Eye (tissue), 1 donor: ENCODE measurements at regions not wholly inside any gene's neighbourhood (a gene's known extent, or its start where the extent isn't known, plus 50 kb on each side); places are given as distances from the start of the nearest gene placed in this dataset.

Experiments used
- DNase-seq: peaks from one replicate; pipeline ENCODE4 v3.0.0-alpha.2; 2015

DNA sequence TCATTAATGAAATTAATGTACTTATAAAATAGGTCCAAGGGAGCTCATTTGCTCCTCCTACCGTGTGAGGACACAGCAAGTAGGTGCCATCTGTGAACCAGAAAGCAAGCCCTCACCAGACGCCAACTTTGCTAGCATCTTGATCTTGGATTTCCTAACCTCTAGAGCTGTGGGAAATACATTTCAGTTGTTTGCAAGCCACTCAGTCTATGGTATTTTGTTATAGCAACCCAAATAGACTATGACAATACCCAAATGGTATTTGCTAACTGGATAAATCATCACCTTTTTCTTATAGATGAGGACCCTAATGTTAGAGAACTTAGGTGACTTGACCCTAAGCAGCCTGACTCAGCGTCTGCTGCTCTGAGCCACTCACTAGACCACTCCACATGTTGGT, 379.6 kb downstream of the HRH4 start:
- no peak for DNase-seq

DNA sequence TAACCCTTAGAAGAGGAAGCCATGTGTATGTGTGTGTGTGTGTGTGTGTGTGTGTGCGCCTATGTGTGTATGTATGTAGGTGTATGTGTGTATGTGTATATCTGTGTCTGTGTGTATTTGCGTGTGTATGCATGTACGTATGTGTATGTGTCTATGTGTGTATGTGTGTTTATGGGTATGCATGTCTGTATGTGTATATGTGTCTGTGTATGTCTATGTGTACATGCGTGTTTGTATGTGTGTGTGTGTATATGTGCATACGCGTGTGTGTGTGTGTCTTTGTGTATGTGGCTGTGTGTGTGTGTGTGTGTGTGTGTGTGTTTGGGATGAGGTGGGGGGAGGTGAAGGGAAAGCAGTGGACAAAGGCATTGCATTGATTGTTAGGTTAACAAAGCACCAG, 380.2 kb downstream of the HRH4 start:
- DNase-seq = no peak

DNA sequence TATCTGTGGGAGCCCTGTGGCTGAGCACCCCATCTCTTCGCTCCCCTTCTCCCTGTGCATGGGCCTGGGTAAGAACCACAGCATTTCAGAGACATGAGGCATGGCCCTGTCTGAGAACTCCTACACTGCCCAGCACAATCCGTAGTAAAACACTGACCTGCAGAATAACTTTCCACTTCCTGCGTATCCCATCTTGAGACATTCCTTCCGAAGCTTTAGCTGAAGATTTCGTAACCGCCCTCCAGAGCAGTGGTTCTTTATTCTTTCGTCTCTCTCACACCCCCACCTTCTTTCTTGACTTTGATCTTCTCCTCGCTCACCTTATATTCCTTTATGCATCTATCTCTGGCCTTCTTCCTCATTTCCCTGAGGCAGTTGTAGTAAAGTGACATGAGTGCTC, 381.1 kb downstream of the HRH4 start:
- no peak for DNase-seq

DNA sequence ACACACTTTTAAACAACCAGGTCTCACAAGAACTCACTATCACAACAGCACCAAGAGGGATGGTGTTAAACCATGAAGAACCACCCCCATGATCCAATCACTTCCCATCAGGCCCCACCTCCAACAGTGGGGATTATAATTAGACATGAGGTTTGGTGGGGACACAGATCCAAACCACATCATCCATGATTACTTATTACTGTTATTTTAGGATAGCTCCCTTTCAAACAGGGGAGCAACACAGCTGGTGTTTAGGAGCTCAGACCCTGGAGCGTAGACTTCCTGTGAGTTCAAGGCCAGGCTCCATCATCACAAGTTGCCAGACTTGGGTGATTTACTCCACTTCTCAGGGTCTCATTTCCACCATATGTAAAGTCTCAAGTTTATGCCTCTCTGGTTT, 382.7 kb downstream of the HRH4 start:
- DNase-seq = no peak

DNA sequence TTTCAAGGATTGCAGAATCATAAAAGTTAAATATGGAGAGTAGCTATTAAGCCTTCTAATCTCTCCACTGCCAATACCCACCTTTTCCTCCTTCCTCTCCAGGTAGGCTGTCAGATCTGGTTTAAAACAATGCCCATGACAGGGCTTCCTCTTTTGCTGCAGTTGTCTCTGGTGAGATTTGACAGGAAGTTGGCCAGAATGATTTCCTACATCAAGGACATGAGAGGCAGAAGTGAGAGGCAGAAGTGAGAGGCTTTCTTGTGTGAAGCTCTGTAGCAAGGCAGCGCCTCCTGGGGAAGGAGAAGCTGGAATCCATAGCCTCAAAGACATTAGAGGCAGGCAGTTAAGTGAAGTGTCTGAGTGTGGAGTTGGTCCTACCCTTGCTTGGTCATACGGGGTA, 385.7 kb downstream of the HRH4 start:
- no peak for DNase-seq

DNA sequence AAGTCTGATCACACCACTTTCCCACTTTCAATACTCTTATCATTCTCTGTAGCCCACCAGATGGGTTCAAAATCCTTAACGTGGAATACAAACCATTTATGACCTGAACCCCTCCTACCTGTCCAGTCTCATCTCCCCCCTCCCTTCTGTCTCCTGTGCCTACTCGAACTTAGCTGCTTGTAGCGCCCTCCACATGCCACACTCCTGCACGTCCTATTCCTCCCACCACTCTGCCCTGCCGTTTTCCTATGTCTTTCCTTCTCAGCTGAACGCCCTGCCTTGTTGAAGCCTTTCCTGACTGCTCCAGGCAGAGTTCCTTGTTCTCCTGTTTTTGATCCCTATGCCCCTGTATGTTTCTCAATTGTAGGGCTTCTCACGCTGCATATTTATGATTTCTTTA, 390.1 kb downstream of the HRH4 start:
- no peak for DNase-seq

DNA sequence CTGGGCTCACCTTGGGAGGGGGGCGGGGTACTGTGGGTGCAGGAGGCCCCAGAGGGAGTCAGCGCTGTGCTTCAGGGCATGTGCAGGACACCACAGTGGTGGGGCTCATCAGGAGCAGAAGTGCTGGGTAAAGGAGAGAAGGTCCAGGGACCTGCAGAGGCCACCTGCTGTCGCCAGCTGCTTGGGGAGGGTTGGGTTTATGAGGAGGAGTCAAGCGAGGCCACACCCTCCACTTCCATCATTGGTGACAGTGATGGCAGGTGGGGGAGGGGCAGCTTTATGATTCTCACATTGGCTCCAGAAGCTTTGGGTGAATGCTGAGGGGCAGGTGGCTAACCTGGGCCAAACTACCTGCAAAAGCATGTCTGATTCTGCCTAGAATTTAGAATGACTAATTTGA, 392.6 kb downstream of the HRH4 start:
- DNase-seq = no peak

DNA sequence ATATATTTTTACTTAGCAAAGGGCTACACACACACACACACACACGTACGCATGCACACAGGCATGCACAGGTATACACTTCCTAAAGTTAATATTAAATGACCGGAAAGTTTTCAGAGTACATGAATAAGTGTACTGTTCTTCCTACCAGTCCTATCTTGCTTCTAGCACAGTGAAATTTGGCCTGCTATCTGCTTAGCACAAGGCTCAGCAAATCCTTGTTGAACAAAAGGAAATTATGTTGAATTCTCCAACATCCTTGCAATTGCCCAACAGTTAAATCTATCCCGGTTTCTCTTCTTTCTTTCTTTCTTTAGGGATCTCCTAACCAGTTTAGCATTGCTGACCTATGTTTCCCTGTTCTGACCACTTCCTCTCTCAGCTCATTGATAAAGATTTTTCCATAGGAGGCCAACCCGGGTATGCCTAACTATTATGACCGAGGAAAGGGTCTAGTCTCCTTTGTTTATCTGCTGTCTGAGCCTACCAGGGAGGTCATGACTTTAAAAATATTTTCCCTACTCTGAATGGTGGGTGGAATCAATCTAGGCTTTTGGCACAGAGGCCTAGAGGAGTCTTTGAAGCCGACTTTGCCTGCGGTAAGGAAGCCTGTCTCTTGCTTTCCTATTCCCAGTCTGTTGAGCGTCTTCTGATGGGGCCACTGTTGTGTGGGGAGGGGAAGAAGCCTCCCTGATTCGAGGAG, 400.7 kb downstream of the HRH4 start:
- DNase-seq = peak; percentile 37

DNA sequence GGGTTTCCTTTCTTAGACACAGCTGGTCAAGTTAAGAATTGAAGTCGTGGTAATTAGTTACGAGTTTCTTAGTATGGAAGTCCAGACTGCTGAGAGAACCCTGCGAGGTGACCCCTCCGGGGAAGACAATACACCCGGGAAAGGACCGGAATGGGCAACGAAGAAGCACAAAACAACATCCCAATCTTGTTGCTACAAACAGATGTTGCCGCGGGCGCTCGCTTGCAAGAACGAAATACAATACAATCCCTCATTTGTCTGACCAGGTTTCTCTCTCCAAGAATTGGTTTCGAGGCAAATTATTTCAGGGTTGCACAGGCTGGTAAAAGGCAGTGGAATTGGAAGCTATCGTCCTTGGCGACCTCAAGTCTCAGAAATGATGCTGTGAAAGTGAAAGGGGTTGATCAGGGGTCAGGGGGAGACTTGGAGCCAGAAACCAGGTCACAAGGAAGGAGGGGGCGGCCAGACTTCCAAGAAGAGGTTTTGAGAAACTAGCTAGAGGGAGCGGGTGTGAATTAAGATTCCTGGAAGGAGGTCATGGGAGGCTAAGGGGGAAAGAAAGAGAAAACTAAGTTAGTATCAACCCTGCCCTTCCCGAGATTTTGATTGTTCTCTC, 401.9 kb downstream of the HRH4 start:
- DNase-seq = peak; percentile 71

DNA sequence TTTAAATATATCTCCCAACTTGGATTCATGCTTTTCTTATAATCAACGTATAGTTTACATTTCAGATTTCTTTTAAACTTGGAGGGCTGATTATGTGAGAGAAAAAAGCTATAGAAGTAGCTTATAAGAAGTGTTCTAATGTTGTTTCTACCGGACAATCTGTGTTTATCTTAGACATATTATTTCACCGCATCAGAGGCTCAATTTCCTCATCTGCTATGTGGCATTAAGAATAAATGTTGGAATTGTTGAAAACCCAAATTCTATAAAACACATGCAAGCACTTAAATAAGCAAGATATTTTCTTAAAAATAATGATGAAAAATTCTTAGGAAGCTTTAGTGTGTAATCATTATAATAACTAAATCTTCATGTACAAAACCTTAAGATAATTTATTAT, 407.9 kb downstream of the HRH4 start:
- no peak for DNase-seq

DNA sequence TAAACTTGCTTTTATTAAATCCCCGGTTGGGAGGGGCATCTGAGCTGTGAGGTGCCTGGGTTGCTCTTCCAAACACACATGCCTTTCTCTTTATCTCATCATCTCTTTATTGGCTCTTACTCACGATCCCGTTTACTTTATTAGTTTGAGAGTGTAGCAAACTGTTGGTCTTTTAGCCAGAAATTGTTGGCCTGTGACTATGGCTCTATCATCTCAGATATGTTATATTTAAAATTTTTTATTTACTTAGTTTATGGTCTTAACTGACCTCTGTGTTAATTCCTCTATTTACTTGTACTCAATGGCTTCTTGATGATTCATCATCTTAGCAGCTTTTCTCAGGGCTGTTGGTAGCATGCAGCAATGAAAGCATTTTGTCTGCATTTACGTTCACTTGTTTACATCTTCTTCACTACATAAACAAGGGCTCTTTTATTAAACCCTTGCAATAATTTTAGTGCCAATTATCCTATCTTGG, 408.4 kb downstream of the HRH4 start:
- no peak for DNase-seq

DNA sequence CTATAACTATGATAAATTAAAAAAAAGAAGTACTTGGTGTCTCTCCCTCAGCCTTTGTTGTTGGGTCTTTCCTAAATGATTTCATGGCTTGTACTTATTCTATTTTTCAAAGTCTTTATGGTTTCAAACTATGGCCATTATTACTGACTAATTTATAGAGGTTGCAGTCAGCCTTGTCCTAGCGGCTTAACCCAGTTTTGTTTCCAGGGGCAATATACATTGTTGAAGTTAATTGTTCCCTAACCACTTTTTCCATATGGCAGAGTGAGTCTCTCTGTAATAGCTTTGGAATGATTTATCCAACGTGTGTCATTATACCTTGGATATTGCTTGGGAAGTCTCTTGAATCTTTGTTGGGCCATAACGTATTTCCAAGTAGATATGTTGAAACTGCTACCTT, 408.8 kb downstream of the HRH4 start:
- DNase-seq = no peak

DNA sequence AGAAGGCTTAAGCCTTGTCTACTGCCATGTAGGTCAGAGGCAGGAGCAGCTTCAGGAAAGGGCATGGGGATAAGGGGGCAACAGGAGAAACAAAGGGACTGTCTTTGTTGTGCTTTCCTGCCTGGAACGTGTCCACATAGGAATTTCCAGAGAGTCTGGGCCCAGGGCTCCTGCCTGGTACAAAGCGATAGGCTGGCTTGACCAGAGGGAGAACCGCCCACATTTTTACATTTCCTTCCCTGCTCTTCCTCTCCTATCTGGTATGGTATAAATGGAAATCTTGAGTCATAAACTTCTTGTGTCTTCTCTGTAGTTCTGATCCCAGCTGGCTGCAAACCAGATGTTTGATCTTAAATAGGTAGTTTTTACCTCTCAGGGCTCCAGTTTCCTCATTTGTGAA, 414.8 kb downstream of the HRH4 start:
- DNase-seq = no peak

DNA sequence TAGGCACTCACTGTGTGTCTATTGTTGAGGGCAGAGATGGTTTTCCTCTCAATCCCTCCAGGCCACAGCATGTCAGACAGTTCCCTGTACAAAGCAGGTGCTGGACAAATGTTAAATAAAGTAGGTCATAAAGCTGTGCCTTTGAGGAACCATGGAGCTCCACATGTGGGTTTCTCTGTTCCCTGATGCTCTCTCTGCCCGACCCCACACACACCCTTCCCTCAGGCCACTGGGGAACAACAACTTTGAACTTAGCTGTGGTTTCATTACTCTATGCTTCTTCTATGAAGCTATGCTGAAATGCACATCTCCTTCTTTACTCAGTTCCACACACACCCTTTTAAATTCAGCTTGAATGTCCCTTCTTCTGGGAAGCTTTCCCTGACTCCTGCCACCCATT, 415.3 kb downstream of the HRH4 start:
- DNase-seq = no peak

DNA sequence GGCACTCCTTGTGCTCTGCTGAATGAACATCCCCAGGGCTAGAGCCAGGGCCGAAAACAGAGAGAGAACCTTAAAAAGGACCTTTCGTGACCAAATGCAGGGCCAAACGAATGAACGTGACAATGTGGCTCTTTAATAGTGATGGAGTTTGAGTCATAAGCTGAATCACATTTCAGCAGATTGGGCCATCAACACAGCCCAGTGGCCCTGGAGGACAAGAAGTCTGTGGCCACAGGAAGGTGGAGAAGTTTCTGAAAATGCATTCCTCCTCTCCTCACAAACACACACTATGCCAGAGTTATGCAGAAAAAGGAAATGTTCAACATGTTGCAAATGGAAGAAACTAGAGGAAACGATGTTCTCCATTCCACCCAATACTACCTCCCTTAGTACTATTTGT, 415.8 kb downstream of the HRH4 start:
- DNase-seq = no peak

DNA sequence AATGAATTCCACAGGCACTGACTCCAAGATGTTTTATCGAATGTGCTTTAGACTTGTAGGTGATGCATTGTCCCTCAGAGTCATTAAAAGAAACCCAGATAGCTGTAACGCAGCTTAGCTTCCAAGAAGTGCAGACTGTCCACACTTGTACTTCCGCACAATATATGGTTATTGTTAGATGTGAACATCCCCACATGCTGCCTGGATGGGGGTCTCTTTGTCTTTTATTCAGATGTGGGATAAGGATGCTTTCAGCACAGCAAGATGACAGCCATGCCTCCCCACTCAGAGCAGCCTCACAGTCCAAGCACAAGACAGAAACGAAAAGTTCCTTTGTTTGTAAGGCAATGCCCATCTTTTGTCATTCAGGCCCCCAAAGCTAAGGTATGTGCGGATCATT, 416.6 kb downstream of the HRH4 start:
- DNase-seq = peak; percentile 35

DNA sequence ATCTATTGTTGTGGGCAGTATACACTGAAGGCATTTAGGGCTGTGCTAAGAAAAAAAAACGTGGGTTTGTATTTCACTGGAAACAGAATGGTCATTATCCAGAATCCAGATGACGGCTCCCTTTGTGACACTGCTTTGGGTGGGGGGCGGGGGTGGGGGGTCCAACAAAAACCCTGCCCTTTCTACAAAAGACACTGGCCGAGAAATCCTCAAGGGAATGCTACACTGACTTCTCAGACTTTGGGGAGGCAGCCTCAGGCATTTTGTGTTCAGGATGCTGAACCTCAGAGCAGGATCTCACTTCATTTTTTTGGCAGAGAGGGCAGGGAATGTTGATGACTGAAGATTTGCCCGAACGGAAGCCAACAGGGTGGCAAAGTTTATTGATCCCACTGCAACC, 417.1 kb downstream of the HRH4 start:
- no peak for DNase-seq

DNA sequence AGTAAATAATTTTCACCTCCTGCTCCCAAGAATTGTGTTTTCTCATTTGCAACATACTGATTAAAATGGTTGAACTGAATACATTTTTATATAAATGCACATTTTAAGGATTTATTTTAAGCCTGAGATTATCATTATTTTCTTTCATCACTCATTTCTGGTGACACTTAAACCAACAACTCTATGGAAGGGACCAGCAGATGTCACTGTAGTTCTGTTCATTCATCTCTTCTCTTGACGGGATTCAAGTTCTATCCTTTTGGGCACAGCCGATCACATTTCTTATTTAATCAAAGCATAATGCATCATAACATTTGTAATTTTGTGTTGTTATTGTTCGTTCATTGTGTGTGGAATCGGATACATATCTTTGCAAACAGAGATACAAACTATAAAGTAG, 417.9 kb downstream of the HRH4 start:
- DNase-seq = peak; percentile 89

DNA sequence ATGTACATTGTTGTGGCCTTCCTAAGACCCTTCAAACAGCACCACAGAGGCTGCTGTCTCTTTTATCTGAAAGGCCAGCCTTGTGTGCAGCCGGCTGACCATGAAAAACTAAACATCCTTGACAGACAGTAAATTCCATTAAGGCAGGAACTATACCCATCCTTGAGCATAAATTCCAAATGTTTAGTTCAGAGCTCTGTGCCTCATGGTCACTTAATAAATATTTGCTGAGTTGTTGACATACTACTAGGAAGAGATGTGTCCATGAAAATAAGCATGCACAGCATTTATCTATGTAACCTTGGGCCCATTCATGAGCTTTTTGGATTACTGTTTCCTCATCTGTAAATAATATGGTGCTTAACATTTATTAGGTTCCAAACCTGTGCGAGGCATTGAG, 424.8 kb downstream of the HRH4 start:
- peak; percentile 18 for DNase-seq

DNA sequence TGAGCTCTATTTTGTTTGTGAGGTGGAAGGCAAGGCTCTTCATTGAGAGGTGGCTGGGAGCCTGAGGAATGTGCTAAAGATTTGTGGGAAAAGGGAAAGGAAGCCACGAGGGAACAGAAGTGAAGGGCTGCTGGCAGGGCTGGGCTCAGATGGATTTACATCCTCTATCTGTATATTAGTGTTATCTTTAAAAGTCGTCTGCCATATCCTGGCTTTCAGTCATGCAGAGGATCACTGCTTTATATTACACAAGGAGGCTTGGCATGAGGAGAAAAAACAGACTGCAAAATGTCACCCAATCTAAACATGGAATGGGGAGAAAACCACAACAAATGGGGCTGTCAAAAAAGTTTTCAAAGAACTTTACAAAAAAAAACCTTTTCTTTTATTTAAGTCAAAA, 434.4 kb downstream of the HRH4 start:
- DNase-seq = no peak

DNA sequence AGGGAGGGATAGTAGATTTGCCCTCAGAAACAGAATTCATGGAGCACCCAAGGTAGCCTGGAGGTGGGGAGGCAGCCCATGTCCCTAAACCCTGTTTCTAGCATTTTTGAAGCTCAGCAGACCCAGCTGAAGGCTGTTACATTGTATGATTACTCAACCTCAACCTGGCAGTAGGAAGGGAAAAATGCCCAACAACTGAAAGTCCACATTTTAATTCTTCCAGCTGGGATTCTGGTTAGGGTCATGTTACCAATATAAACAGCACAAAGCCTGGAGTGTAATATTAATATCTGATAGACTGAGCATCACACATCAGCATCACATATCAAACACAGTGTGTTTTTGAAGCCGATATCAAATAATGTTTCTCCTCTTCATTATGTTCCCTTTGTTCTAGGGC, 437.0 kb downstream of the HRH4 start:
- DNase-seq = no peak

DNA sequence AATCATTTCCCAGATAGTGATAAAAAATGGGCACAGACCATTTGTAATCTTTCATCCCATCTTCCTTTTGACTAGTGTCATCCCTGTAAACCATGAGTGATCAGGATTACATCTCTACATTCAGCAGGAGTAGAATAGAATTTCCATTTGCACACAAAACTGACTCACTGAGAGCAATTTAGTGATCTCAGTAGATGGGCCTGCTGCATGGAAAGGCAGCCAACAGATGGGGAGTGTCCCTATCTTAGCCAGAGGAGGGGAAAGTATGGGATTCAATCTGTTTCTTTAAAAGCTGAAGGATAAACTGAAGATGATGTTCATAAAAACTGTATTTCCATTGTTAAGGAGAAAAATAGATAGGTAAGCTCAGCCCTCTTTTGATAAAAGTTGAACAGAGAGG, 441.7 kb downstream of the ZNF521 start:
- no peak for DNase-seq

DNA sequence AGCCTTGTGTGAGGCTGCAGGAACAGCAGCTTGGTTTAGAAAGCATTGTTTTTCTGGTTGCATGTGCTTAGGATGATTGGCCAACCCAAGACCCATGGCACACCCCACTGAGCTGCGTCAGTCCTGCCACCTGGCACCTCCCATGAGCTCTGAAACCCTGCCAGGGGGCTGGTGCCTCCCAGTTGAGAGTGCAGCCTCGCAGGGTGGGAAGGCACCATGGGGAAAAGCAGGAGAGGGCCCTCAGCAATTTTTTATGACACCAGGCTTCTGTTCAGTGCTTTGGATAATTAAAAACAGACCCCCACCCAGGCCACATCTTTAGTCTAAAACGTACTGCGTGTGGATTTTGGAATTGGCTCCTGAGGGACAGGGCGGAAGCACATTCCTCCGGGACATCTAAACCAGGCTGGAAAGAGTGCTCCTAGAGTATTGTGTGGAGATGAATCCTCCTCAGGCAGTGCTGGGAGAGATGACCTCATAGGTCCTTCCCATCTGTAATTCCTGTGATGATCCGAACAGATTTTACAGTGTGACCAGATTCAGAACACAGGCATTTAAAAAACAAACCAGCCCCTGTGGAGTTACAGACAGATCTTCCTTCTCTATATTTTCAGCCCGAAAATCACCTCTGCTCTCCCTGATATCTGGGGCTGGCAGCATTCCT, 438.3 kb downstream of the ZNF521 start:
- no peak for DNase-seq

DNA sequence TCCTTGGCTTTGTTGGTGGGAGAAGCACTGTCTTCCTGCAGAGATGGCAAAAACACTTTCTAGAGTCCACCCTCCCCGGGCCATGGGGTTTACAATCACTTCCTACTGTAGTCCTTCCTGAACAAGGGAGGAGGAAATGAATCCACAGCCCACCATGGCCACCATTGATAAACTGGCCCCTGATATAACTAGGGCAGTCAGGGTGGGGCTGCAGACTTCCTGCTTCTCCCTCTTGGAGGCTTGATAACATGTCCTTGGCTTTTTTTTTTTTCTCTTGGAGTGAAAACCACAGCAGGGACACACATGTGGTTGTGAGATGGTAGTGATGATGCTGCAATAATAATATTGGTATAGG, 437.8 kb downstream of the ZNF521 start:
- no peak for DNase-seq

DNA sequence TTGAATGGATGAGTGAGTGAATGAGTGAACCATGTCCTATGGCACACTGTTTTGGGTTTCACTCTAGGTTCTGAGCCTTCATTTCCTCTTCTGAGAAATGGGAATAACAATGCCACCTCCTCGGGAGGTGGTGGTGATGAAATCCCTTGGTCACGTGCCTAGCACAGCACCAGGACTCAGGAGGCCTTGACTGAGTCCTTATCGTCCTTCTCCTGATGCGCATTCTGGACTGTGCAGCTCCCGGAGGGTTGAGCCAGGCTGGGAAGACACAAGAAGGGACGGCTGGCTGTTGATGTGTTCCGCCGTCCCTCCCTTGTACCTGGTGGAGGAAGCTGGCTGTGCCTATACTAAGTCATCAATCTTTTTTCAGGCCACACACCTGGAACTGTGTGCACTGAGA, 437.3 kb downstream of the ZNF521 start:
- no peak for DNase-seq
